ENCODE measurements at regions not wholly inside any gene's neighbourhood (a gene's known extent, or its start where the extent isn't known, plus 50 kb on each side); places are given as distances from the start of the nearest gene placed in this dataset.

GRCh38 chr4:45647823-45648222, 476.0 kb downstream of the GABRG1 start:
- TF ChIP-seq POLR2A (IDR thresholded peaks at IDR 0.05; ENCODE audit: low read depth, low read length): no peak
- DNase-seq (ENCODE audit: insufficient read length, low spot score) (no peak), FAIRE-seq (no peak)

GRCh38 chr4:45646885-45647590, 476.8 kb downstream of the GABRG1 start:
- DNase-seq (ENCODE audit: insufficient read length, low spot score) (no peak), FAIRE-seq (no peak)
- TF ChIP-seq POLR2A (IDR thresholded peaks at IDR 0.05; ENCODE audit: low read depth, low read length): no peak

GRCh38 chr4:45640281-45640680, 483.6 kb downstream of the GABRG1 start:
- no peak for TF ChIP-seq POLR2A (IDR thresholded peaks at IDR 0.05; ENCODE audit: low read depth, low read length)

GRCh38 chr4:45638641-45639040, 485.2 kb downstream of the GABRG1 start:
- no peak for TF ChIP-seq POLR2A (IDR thresholded peaks at IDR 0.05; ENCODE audit: low read depth, low read length)
- DNase-seq (ENCODE audit: insufficient read length, low spot score) (no peak), FAIRE-seq (no peak)

More at GRCh38 chr4:45640281-45640680, 483.6 kb downstream of the GABRG1 start:
- no peak for DNase-seq (ENCODE audit: insufficient read length, low spot score)
- no peak for FAIRE-seq

- no peak for TF ChIP-seq POLR2A (IDR thresholded peaks at IDR 0.05; ENCODE audit: low read depth, low read length)
- DNase-seq (ENCODE audit: insufficient read length, low spot score): no peak
- no peak for FAIRE-seq
Measured at GRCh38 chr4:45636175-45636574, 487.7 kb downstream of the GABRG1 start.

- DNase-seq (ENCODE audit: insufficient read length, low spot score) (no peak), FAIRE-seq (no peak)
- no peak for TF ChIP-seq POLR2A (IDR thresholded peaks at IDR 0.05; ENCODE audit: low read depth, low read length)
Measured at GRCh38 chr4:45629717-45630116, 494.1 kb downstream of the GABRG1 start.

- DNase-seq (ENCODE audit: insufficient read length, low spot score) (peak; percentile 4), FAIRE-seq (no peak)
- TF ChIP-seq POLR2A (IDR thresholded peaks at IDR 0.05; ENCODE audit: low read depth, low read length): no peak
Measured at GRCh38 chr4:45621971-45622370, 501.9 kb downstream of the GABRG1 start.

- no peak for FAIRE-seq
- no peak for DNase-seq (ENCODE audit: insufficient read length, low spot score)
- no peak for TF ChIP-seq POLR2A (IDR thresholded peaks at IDR 0.05; ENCODE audit: low read depth, low read length)
Measured at GRCh38 chr4:45620808-45621207, 503.0 kb downstream of the GABRG1 start.

- TF ChIP-seq POLR2A (IDR thresholded peaks at IDR 0.05; ENCODE audit: low read depth, low read length): no peak
- DNase-seq (ENCODE audit: insufficient read length, low spot score): no peak
- FAIRE-seq: no peak
Measured at GRCh38 chr4:45596379-45597101, 527.3 kb downstream of the GABRG1 start.

GRCh38 chr4:45580334-45580733, 543.5 kb downstream of the GABRG1 start:
- no peak for TF ChIP-seq POLR2A (IDR thresholded peaks at IDR 0.05; ENCODE audit: low read depth, low read length)
- no peak for DNase-seq (ENCODE audit: insufficient read length, low spot score)
- FAIRE-seq: no peak

- DNase-seq (ENCODE audit: insufficient read length, low spot score) (no peak), FAIRE-seq (no peak)
- TF ChIP-seq POLR2A (IDR thresholded peaks at IDR 0.05; ENCODE audit: low read depth, low read length): no peak
Measured at GRCh38 chr4:45578874-45579273, 545.0 kb downstream of the GABRG1 start.

GRCh38 chr4:45576275-45576674, 547.6 kb downstream of the GABRG1 start:
- TF ChIP-seq POLR2A (IDR thresholded peaks at IDR 0.05; ENCODE audit: low read depth, low read length): no peak
- DNase-seq (ENCODE audit: insufficient read length, low spot score): no peak
- FAIRE-seq: no peak

- TF ChIP-seq POLR2A (IDR thresholded peaks at IDR 0.05; ENCODE audit: low read depth, low read length): no peak
- no peak for DNase-seq (ENCODE audit: insufficient read length, low spot score)
Measured at GRCh38 chr4:45569619-45570018, 554.2 kb downstream of the GABRG1 start.

GRCh38 chr4:45568694-45569093, 555.2 kb downstream of the GABRG1 start:
- DNase-seq (ENCODE audit: insufficient read length, low spot score) (no peak), FAIRE-seq (no peak)
- no peak for TF ChIP-seq POLR2A (IDR thresholded peaks at IDR 0.05; ENCODE audit: low read depth, low read length)

More at GRCh38 chr4:45569619-45570018, 554.2 kb downstream of the GABRG1 start:
- FAIRE-seq: no peak

All from H54 (cell line).